GM12892 (cell line): ENCODE measurements at regions not wholly inside any gene's neighbourhood (a gene's known extent, or its start where the extent isn't known, plus 50 kb on each side); places are given as distances from the start of the nearest gene placed in this dataset.

Source experiments
- POLR2A ChIP-seq: IDR thresholded peaks from 2 replicates; pipeline ENCODE4 v1.6.1; 2011; ENCODE audit warnings: low read depth, low read length, control low read depth
- POLR2AphosphoS5 ChIP-seq: IDR thresholded peaks from 2 replicates; pipeline ENCODE4 v1.6.1; 2011; ENCODE audit warnings: low read depth, low read length, control low read depth

- TF ChIP-seq POLR2A = no peak
- no peak for TF ChIP-seq POLR2AphosphoS5
These were observed 64.8 kb upstream of the TUNAR start for GRCh38 chr14:95811813-95812212.
